Activated CD8-positive, alpha-beta memory T cell treated with anti-CD3 and anti-CD28 coated beads, Interleukin-2, amount 50 U/mL, for 4 hours (primary cell): ENCODE measurements at regions not wholly inside any gene's neighbourhood (a gene's known extent, or its start where the extent isn't known, plus 50 kb on each side); places are given as distances from the start of the nearest gene placed in this dataset.

Experiments used
- DNase-seq: peaks from one replicate; pipeline ENCODE4 v3.0.0-alpha.2; 2020

DNA sequence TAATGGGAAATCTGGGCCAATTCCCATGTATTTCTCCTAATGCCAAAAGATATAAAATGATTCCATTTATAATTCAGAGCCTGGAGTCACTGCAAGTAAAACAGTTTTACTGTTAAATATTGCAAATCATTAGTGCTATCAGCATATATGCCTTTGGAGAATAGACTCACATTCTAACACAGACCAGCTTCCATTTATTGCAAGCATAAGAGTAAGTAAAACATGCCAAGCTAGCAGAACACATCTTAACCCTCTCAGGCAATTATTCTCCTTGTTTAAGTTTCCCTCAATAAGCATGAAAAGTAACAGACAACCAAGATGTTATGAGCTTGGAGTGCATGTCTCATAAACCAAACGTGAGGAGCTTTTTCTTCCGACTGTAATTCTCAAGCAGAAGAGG is 173.9 kb upstream of the GRIP1 start:
- DNase-seq: no peak

DNA sequence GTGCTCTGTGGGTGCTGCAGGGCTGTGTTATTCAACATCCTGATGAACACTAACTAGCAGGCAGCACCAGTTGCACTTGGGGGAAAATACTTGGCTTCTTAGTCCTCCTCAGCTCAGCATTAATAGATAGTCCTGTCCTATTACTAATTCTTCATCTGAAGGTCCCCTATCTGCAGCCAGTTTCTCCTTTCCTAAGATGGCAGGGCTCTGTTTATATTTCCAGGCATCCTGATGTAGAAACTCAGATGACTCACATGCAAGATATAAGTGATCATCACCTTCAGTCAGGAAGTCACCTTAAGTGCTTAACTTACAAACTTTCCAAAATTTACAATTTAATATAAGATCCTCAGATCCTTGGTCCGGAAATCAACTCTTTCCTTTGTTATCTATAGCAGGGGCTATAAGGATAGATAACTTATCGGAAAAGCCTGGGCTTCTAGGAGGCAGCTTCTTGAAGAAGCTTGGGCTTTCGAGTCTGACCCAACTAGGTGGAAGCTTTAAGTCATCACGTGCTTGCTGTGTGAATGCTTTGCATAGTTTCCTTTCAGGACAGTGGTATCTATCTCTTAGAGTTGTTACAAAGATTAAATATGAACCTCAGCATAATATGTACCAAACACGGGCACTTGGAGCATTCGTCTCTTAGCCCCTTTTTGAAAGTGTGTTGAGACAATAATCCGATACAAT is 181.0 kb upstream of the GRIP1 start:
- no peak for DNase-seq

DNA sequence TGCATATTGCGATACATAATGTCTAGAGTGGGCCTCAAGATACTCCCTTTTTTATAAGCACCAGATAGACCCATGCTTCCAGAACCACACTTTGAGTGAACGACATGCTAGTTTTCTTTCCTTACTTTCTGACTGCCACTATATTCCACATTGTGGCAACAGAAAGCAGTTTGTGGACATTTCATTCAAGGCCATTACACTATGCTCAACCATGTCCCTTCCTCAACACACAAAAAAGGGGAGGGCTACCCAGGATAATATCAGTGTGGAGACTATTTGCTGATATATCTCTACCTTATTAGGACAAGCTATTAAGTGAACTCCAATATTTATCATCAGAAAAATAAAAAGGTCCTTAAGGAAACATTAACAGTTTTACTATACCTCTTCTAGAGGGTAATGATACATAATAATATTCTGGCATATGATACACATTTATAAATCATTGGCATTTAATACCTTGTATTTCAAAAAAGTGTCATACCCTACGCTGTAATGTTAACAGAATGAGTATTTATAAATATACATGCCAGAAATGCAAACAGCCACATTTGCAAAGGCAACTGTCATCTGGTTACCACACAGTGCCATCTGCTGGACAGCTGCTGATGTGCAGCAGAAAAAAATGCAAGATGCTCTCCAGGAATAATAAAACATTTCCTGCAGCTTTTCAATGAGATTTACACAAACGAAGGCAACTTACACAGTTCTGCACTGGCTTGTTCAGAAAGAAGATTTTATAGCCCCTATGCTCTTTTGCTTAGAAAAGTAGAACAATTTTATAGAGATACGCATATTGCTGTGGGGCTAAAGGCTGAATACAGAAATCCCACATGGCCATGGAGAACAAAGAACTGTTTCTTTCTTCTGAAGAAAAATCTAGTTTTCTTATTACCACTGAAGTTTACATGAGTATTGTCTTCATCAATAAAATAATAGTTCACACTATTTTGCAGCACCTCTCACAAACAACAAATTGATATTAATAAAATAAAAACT is 182.2 kb upstream of the GRIP1 start:
- peak; percentile 66 for DNase-seq

DNA sequence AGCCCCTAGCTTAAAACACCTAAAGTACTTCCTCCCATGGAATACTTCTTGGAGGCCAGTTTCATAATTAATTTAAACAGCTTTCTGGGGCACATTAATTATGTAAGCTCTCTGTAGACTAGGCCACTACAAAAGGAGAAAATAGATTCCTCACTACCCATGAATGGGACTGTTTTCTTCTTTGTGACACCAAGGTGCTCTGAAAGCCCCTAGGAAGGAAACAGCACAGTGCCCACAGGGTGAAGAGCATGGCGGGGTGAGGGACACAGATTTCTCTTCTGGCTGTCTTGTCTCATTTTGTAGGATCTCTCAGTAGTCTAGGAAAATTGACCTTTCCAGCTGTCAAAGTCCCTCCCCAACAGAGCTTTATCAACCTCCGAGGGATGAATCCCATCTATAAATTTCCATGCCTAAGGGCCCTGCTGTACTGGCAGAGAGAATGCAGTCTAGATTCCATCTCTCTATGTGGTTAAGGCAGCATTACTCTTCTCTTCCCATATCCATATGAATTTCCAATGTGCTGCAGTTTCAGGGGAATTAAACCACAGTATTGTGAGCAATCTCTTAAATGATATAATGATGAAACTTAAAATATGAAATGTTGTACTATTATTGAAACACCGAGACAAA is 183.6 kb upstream of the GRIP1 start:
- DNase-seq: no peak

DNA sequence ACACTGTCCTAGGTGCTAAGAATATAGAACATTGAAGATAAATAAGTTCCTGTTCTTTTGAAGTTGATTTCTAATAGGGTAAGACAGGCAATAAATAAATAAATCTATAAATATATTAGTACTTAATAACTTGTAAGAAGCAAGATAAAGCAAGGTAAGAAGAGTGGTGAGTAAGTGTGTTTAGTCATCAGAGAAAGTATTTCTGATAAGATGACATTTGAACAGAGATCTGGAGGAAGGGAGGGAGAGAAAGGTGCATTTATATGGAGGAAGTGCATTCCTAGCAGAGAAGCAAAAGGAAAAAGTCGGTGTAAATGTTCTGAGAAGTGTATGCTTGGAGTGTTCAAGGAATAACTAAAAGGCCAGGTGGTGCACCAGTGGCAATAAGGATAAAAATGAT is 184.4 kb upstream of the GRIP1 start:
- DNase-seq: no peak

DNA sequence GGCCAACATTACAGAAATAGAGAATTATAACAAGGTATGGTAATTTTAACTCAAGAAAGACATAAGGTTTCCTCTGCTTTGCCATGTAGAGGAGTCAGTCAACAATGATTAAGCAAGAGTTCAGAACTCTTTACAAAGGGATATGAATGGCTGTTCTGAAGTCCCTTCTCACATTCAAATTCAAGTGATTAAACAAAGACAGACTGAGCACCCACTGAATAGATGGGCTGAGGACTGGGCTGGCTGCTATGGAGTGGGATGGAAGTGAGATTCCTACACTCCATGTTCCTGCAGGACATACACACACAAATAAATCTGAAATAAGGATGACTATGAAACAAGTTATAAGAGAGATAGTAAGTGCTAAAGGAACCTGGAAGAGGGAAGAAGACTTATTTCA is 199.0 kb upstream of the GRIP1 start:
- DNase-seq: no peak

DNA sequence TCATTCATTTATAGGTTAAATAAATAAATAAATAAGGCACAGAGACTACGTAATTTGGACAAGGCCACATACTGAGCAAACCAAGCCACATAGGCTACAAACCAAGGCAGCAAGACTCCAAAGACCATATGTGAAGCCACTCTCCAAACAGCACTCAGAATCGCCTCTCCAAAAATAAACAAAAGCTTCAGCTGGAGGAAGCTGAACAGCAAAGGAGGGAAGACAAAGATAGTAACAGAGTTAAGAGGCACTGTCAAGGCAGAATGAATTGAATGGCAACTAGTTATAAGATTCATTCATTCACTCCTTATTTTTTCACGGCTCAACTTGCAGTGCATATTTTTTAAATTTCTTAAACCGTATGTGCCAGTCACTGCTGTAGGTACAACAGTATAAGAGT is 200.5 kb upstream of the GRIP1 start:
- no peak for DNase-seq

DNA sequence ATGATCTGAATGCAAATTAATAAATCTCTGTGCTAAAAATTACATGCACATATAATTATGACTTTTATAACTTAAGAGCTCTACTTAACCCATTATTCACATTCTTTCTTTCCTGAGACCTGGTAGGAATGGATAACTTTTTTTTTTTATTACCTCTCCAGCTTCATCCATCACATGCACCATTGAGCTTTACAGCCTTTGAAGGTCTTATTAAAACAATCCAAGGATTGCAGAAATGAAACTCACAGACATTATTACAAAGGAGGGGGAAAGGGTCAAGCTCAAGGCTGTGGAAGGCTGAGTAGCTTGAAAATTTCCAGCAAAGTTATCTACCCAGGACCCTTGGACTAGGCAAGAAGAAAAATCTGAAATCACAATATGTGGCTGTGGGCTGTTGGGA is 202.5 kb upstream of the GRIP1 start:
- no peak for DNase-seq

DNA sequence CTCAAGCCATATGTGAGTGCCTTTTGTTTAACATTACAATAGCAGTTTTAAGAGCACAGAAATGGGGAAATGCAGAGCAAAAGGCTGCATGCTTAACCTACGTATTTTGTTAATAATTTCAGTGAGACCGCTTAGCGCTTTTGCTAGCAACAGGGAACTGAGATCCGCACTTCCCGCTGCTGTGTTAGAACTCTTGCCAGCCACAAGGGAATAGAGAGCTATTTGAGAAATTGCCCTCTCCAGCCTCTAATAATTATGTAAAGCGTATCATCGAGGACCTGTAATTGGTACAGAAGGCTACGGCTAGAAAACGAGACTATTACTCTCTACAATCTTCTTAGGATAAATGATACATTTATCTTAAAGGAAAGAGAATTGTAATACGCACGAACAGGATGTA is 205.2 kb upstream of the GRIP1 start:
- no peak for DNase-seq

DNA sequence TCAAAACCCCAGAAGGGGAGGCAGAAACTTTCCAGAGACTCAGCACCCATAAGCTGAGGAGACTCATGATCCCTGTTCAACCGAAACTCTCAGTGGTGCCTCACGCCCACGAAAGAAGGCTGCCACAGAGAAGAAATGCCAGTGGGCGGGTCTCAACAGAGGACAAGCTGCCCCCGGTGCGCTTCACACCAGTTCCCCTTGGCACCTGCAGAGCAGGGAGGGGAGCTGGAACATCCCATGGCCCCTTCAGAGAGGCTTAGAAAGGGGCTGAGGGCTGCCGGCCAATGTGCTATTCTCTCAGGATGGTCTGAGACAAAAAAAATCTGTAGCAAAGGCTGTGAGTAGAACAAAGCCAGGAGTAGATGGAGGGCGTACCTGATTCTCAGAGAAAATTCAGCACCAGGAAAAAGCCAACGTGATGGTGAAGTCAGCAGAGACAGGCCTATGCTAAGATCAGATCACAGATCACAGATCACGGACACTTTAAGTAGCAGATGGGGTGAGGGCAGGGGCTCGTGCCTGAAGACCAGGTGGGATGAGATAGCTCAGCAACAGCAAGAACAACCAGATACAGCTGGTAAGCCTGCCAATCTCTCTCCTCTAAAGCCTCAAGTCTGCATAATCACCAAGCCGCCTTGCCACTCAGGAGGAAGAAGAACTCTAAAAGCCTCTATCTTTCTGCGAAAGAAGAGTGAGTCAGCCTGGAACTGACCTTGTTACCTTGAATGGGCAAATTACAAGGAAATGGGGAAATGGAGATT is 206.4 kb upstream of the GRIP1 start:
- DNase-seq: no peak

DNA sequence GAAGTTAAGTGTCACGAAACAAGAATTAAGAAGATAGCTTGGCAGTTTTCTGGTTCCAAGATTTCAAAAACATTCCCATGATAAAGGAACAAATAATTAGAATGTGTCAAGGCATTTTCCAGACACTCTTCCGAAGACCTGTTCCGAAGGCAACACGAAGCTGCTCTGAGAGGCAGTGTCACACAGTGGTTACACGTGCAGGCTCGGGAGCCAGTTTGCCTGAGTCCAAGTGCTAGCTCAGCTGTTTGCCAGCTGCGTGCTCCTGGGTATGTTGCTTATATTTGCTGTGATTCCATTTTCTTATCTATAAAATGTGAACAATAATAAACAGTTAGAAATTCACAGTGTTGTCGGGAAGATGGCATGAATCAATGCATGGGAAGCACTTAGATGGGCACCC is 217.9 kb upstream of the GRIP1 start:
- no peak for DNase-seq

DNA sequence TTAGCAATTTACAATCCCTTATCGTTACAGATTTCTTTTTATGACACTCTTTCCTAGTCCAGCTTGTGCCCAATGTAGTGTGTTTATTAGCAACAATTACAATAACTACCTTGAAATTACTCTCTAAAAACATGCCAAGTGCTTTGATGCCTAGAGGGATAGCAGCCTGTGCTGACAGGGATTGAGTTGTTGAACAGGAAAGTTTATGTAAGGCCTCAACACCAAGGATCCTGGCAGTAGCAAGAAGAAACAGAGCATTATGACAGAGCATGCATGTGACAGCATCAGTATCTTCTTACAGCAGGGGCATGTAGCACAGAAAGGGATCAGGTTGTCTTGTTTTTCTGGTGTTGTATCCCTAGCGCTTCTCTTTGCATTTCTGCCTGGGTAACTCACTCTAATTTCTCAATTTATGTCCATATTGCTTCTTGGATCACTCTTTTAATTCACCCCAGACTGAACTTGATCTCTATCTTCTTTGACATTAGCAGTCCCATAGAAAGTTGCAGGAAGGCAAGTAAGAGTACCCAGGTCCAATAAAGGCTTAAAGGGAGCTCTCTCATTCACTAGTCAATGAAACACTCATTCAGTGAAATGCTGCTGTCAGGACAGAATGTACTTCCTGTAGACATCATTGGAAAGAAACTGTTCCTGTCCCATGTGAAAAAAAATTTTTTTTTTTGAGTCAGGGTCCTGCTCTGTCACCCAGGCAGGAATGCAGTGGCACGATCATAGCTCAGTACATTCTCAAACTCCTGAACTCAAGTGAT is 220.0 kb upstream of the GRIP1 start:
- DNase-seq: no peak

DNA sequence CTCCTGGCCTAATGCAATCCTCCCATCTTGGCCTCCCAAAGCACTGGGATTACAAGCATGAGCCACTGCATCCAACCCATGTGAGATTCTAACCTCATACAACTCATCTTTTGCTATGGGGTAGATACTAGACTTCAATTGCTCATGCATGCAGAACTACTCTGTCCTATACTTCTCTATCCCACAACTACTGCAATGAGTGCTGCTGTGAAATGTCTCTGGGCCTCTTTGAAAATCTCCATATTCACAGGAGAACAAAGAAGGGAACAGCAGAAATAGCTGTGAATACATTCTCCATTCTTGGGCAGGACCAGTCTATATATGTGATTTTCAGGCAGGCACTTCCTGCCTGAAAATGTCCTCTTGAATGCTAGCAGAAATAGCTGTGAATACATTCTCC is 220.7 kb upstream of the GRIP1 start:
- DNase-seq: no peak

DNA sequence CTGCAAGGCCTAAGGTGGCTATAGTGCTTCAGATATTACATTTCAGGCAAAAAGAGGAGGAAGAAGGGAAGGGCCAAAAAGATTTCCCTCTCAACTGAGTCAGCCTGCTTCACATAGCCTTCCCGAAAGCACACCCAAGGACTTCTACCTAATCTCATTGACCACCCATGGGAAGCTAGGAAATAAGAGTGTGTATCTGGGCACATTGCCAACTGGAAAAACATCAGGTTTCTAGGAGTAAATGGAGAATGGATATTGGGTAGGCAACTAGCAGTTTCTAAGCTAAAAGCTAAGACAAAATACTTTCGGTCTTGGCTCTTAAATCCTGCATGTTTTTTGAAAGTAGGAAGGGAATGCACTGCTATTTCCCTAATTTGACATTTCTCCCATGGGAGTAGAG is 221.7 kb upstream of the GRIP1 start:
- DNase-seq: no peak

DNA sequence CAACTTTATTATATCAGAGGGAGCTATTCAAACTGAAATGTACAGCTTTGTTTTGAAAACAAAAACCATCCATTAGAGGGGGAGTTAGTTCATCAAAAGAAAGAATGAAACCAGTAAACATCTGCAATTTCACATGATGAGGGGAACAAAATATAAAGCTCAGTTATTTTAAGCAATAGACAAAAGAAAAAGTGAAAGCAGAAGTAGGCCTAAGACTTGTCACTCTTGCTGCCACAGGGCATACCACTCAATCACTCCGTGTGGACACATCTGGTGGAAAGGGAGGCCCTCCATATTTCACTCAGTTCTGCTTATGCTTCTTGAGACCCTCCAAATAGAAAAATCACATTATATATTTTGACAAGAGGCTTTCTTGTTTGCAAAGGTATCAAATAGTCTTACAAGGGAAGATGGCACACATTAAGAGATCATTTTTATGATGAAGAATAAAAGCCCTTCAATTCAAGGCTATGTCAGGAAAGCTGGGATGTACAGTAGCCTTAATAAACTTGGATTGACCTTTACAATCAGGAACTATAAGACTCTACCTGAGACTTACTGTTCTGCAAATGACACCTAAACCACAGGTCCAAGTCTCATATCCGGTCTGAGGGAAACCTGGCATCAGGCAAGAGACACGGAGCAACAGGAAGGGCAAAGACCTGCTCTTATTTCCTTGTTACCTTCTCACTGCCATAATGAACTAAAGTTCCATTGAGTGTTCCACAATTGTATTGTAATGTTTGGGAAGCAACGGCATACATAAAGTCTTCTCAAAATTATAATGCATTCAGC is 222.5 kb upstream of the GRIP1 start:
- DNase-seq: no peak

DNA sequence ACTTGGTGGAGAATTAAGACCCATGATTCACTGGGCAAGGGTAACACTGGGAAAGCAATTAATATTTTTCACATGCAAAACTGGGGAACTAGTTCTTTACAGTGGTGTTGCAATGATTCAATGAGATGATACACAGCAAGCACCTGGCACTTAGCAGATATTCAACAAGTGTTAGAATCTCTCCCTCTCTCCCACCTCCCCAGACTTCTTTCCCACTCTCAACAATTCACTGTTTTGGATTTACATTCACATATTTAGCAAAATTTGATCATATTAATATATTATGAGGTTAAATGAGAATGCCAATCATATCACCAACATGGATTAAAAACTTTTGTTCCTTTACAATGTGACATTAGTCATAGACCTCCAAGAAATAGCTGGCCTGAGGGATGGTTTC is 223.1 kb upstream of the GRIP1 start:
- DNase-seq: no peak

DNA sequence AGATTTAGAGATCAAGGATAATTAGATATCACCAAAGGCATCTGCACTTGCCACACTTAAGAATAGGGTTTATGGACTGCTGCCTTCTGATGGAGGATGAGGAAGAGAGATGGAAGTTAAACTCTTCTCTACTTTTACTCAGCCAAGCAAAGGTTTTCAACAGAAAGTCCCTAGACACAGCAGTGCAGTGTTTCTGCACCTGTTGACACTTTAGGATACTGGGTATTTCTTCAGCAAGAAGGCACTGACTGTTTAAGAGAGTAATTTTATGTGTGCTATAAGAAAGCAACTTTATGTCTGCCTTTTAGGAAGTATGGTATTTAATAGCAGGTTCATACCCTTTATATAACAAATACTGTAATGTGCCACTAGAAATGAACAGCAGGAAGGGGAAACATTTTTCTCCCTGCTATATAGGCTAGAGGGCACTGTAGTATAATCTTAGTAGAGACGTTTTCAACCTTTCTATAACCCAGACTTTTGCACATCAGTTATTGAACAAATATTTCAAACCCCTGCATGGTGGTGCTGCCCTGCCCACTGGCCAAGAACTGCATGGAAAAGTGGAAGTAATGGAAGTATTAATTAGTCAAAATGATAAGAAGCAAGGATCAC is 225.0 kb upstream of the GRIP1 start:
- no peak for DNase-seq

DNA sequence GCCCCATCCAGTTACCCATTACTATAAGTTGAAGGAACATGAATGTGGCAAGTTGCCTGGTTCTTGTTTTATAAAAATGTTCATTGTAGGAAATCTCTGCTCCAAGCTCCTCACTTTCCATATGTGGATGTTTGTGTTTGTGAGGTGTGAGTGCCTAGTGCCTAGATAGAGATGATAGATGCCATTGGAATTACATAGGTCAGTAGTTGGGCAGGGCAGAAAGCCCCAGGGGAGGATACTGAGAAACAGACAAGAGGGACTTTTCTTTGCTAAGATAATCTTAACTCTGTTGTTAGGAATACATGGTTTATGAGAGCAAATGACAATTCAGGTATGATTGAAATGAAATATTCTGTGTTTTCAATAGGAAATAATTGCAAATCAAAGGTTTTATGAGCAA is 226.3 kb upstream of the GRIP1 start:
- DNase-seq: no peak

DNA sequence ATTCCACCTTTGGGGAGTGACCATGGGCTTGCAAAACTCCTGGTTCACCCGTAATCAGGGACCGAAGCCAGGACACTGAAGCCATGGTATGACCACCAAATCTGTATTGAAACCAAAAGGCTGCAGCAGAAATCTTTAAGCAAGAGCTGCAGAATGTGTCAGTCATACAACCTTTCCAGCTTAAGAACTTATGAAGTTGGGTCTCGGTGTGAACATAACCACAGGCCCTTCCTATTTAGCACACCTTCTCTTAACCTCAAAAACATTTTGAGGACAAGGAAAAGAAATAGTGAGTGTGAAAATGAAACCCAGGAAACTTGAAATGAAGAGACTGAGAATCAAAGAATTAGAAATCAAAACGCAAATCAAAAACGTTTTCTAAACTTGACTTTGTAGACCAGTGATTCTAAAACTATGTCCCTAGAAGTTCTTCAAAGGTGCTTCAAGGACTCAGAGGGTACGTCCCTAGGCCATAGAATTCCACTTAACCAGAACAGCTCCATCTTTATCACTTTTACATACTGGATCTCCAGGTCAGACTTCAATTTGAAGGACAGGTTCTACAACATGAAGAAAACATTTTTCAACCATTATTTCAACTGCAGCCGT is 231.6 kb upstream of the GRIP1 start:
- no peak for DNase-seq

DNA sequence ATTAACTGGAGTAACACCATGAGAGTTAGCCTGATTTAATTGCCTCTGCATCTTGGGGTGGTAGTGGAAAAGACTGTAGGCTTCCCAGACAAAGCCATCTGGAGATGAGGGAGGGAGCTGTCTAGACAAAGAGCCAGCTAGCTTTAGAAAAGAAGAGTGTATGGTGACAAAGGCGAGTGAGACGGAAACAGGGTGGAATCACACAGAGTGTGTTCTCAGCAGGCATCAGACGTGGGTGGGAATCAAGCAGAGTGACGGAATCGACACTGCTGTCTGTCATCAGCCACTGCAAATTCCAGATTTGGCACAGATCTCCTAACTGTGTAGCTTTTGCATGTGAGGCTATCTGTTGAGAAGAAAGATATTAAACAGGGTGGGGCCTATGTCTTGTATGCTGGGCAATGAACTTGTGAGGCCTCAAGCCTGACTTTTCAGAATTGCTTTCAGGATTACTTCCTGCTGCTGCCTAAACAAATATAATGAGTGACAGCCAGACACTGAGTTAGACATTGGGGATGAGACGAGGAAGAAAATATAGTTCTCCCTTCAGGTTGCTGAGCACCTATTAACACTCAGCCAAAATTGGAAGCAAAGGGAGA is 236.5 kb upstream of the GRIP1 start:
- DNase-seq: no peak
